ENCODE measurements at regions not wholly inside any gene's neighbourhood (a gene's known extent, or its start where the extent isn't known, plus 50 kb on each side); places are given as distances from the start of the nearest gene placed in this dataset.

DNA sequence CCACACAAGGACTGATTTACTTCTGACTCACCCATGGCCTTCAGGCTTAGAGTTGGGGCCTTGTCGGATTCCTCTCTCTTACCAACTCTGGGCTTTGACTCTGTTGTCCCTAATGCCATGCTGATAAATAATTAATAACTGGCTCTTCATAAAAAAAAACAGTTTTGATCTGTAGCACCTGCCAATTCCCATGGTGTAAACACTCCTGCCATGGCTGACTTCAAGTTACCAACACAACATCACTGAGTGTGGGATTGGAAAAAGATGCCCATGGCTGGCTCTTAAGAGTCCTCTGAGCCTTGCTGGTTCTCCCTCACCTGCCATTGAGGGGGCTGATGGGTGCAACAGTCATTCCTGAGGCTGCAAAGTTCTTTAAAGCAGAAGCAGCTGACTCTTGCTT lies 104.8 kb downstream of the KIF26A start:
- TF ChIP-seq, protein P1, sequence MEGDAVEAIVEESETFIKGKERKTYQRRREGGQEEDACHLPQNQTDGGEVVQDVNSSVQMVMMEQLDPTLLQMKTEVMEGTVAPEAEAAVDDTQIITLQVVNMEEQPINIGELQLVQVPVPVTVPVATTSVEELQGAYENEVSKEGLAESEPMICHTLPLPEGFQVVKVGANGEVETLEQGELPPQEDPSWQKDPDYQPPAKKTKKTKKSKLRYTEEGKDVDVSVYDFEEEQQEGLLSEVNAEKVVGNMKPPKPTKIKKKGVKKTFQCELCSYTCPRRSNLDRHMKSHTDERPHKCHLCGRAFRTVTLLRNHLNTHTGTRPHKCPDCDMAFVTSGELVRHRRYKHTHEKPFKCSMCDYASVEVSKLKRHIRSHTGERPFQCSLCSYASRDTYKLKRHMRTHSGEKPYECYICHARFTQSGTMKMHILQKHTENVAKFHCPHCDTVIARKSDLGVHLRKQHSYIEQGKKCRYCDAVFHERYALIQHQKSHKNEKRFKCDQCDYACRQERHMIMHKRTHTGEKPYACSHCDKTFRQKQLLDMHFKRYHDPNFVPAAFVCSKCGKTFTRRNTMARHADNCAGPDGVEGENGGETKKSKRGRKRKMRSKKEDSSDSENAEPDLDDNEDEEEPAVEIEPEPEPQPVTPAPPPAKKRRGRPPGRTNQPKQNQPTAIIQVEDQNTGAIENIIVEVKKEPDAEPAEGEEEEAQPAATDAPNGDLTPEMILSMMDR (IDR thresholded peaks at IDR 0.05): no peak
- TF ChIP-seq POLR2A (IDR thresholded peaks at IDR 0.05) (no peak), POLR2AphosphoS5 (IDR thresholded peaks at IDR 0.05) (no peak)
